ENCODE measurements at regions not wholly inside any gene's neighbourhood (a gene's known extent, or its start where the extent isn't known, plus 50 kb on each side); places are given as distances from the start of the nearest gene placed in this dataset.

- H3K4me3 ChIP-seq: no peak overlapping the region
- H3K4me1 ChIP-seq: no peaks in the 10 kb centered on the region
- TF ChIP-seq, protein P1, sequence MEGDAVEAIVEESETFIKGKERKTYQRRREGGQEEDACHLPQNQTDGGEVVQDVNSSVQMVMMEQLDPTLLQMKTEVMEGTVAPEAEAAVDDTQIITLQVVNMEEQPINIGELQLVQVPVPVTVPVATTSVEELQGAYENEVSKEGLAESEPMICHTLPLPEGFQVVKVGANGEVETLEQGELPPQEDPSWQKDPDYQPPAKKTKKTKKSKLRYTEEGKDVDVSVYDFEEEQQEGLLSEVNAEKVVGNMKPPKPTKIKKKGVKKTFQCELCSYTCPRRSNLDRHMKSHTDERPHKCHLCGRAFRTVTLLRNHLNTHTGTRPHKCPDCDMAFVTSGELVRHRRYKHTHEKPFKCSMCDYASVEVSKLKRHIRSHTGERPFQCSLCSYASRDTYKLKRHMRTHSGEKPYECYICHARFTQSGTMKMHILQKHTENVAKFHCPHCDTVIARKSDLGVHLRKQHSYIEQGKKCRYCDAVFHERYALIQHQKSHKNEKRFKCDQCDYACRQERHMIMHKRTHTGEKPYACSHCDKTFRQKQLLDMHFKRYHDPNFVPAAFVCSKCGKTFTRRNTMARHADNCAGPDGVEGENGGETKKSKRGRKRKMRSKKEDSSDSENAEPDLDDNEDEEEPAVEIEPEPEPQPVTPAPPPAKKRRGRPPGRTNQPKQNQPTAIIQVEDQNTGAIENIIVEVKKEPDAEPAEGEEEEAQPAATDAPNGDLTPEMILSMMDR (IDR thresholded peaks at IDR 0.05): no peak
- no peak for TF ChIP-seq POLR2A (IDR thresholded peaks at IDR 0.05)
- intact Hi-C loops (cut with DNase I): no loop called here
- no peak overlapping the region for H3K27ac ChIP-seq
- DNase-seq (no peak), ATAC-seq (no peak)
- H3K36me3 ChIP-seq: no peaks in the 10 kb centered on the region
- H3K9me3 ChIP-seq: peaks cover 0 to 53% (median 22%) of the 10 kb centered on the region in 12 donors
- no peaks in the 10 kb centered on the region for H3K27me3 ChIP-seq
- WGBS, 4 donors: 57 to 63% (median 59%) methylated on average over 3 of the region's 3 CpGs
Observed at GRCh38 chr9:80571953-80572352, 1000.2 kb downstream of the TLE4 start.

DNA sequence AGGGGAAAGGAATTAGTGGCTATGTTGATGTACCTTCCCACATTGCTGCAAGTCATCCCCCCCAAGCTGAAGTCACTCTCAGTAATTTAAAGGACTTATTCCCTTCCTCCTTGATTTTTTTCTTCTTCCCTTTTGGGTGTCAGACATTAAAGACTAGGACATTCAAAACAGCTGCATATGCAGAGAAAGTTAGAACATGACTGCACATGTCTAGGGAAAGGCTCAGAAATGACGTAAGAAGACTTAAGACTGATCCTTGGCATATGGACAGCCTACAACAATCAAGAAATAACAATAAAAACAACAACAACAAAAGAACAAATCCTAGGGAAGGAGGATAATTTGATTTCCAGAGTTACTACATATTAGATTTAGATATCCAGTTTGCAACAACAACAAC lies 997.5 kb downstream of the TLE4 start:
- 43 to 88% (median 71%) methylated on average over 1 of the region's 1 CpG for WGBS, 4 donors
- intact Hi-C loops (cut with DNase I): loop anchor here in 1 of 10 donors (10.0 kb wide), 1 partner anchor 64 kb away; no protein-coding TSS in a partner anchor
- H3K36me3 ChIP-seq: no peaks in the 10 kb centered on the region
- H3K4me3 ChIP-seq: no peak overlapping the region
- DNase-seq (no peak), ATAC-seq (no peak)
- no peak overlapping the region for H3K27ac ChIP-seq
- TF ChIP-seq POLR2A (IDR thresholded peaks at IDR 0.05): no peak
- TF ChIP-seq, protein P1 (IDR thresholded peaks at IDR 0.05): no peak
- H3K9me3 ChIP-seq: peaks cover 0 to 46% (median 21%) of the 10 kb centered on the region in 12 donors
- no peaks in the 10 kb centered on the region for H3K4me1 ChIP-seq
- no peaks in the 10 kb centered on the region for H3K27me3 ChIP-seq

- DNase-seq (no peak), ATAC-seq (no peak)
- Histone ChIP-seq H3K9me3 (no peaks in the 10 kb centered on the region), H3K36me3 (no peaks in the 10 kb centered on the region), H3K27me3 (no peaks in the 10 kb centered on the region), H3K4me3 (no peak overlapping the region), H3K4me1 (no peaks in the 10 kb centered on the region), H3K27ac (no peak overlapping the region)
- intact Hi-C loops (cut with DNase I): loop anchor here in 1 of 10 donors (10.0 kb wide), 1 partner anchor 57 kb away; no protein-coding TSS in a partner anchor
- WGBS, 4 donors: 79 to 90% (median 83%) methylated on average over 2 of the region's 2 CpGs
- no peak for TF ChIP-seq POLR2A (IDR thresholded peaks at IDR 0.05)
- TF ChIP-seq, protein P1 (IDR thresholded peaks at IDR 0.05): no peak
Observed at GRCh38 chr9:80561526-80561925, 989.8 kb downstream of the TLE4 start.

- intact Hi-C loops (cut with DNase I): loop anchor here in 1 of 10 donors (10.0 kb wide), 1 partner anchor 56 kb away; no protein-coding TSS in a partner anchor
- Histone ChIP-seq H3K9me3 (peaks cover 0 to under 1% (median 0%) of the 10 kb centered on the region in 12 donors), H3K4me3 (no peak overlapping the region), H3K4me1 (no peaks in the 10 kb centered on the region), H3K27ac (no peak overlapping the region), H3K36me3 (no peaks in the 10 kb centered on the region), H3K27me3 (no peaks in the 10 kb centered on the region)
- TF ChIP-seq POLR2A (IDR thresholded peaks at IDR 0.05): no peak
- TF ChIP-seq, protein P1 (IDR thresholded peaks at IDR 0.05): no peak
- no peak for ATAC-seq
- no peak for DNase-seq
- WGBS, 4 donors: 84 to 91% (median 86%) methylated on average over 2 of the region's 2 CpGs
Observed at GRCh38 chr9:80560976-80561375, 989.2 kb downstream of the TLE4 start.
